Osteocyte (in vitro differentiated cells): ENCODE measurements at regions not wholly inside any gene's neighbourhood (a gene's known extent, or its start where the extent isn't known, plus 50 kb on each side); places are given as distances from the start of the nearest gene placed in this dataset.

ENCODE experiments used
- DNase-seq: peaks from one replicate; pipeline ENCODE4 v3.0.0; 2021; ENCODE audit warnings: mixed read lengths; ENCODE audit not compliant: unreplicated experiment; ENCODE audit errors: extremely low spot score
- H3K27ac Mint-ChIP-seq: one replicate; pipeline ENCODE4 v1.8.0; 2021; ENCODE audit warnings: mild to moderate bottlenecking, mixed read lengths; ENCODE audit not compliant: unreplicated experiment
- H3K27me3 Mint-ChIP-seq: one replicate; pipeline ENCODE4 v1.8.0; 2021; ENCODE audit warnings: mixed read lengths; ENCODE audit not compliant: unreplicated experiment
- H3K36me3 Mint-ChIP-seq: one replicate; pipeline ENCODE4 v1.8.0; 2021; ENCODE audit warnings: mixed read lengths; ENCODE audit not compliant: unreplicated experiment
- H3K4me1 Mint-ChIP-seq: one replicate; pipeline ENCODE4 v1.8.0; 2021; ENCODE audit warnings: mixed read lengths; ENCODE audit not compliant: unreplicated experiment
- H3K4me3 Mint-ChIP-seq: one replicate; pipeline ENCODE4 v1.8.0; 2021; ENCODE audit warnings: mild to moderate bottlenecking, moderate library complexity, mixed read lengths; ENCODE audit not compliant: unreplicated experiment
- H3K9me3 Mint-ChIP-seq: one replicate; pipeline ENCODE4 v1.8.0; 2021; ENCODE audit warnings: mixed read lengths; ENCODE audit not compliant: unreplicated experiment
- CTCF ChIP-seq: fragments of 200-600 bp; sonication (generic); IDR thresholded peaks from 2 replicates; pipeline ENCODE4 v1.5.0; 2021; ENCODE audit warnings: antibody characterized with exemption, mild to moderate bottlenecking, moderate library complexity

- no peak overlapping the region for H3K4me3 Mint-ChIP-seq
- H3K36me3 Mint-ChIP-seq, result peaks cover 6% of the 10 kb centered on the region
- no peak for TF ChIP-seq CTCF
- H3K27ac Mint-ChIP-seq, result no peak overlapping the region
- H3K27me3 Mint-ChIP-seq, result peaks cover 14% of the 10 kb centered on the region
- peaks cover 13% of the 10 kb centered on the region for H3K9me3 Mint-ChIP-seq
- no peaks in the 10 kb centered on the region for H3K4me1 Mint-ChIP-seq
- no peak for DNase-seq
Measured at GRCh38 chr4:73929278-73929677, 52.5 kb downstream of the PF4 start.

GRCh38 chr4:73923631-73923937 is 54.4 kb downstream of the CXCL1 start:
- H3K9me3 Mint-ChIP-seq, result peaks cover 13% of the 10 kb centered on the region
- no peak overlapping the region for H3K27ac Mint-ChIP-seq
- no peak for DNase-seq
- peaks cover 6% of the 10 kb centered on the region for H3K36me3 Mint-ChIP-seq
- TF ChIP-seq CTCF, result no peak
- H3K4me3 Mint-ChIP-seq, result no peak overlapping the region
- H3K4me1 Mint-ChIP-seq, result peaks cover 25% of the 10 kb centered on the region
- peaks cover 9% of the 10 kb centered on the region for H3K27me3 Mint-ChIP-seq

GRCh38 chr4:73922766-73923630 is 53.8 kb downstream of the CXCL1 start:
- H3K36me3 Mint-ChIP-seq, result peaks cover 6% of the 10 kb centered on the region
- H3K27ac Mint-ChIP-seq, result no peak overlapping the region
- TF ChIP-seq CTCF, result peak; percentile 73
- peaks cover 31% of the 10 kb centered on the region for H3K4me1 Mint-ChIP-seq
- DNase-seq, result no peak
- peaks cover 9% of the 10 kb centered on the region for H3K27me3 Mint-ChIP-seq
- no peak overlapping the region for H3K4me3 Mint-ChIP-seq
- peaks cover 13% of the 10 kb centered on the region for H3K9me3 Mint-ChIP-seq

GRCh38 chr4:73922317-73922716 is 53.1 kb downstream of the CXCL1 start:
- Mint-ChIP-seq H3K36me3 (peaks cover 6% of the 10 kb centered on the region), H3K9me3 (peaks cover 8% of the 10 kb centered on the region), H3K4me3 (no peak overlapping the region), H3K27ac (no peak overlapping the region), H3K4me1 (peaks cover 38% of the 10 kb centered on the region), H3K27me3 (peaks cover 9% of the 10 kb centered on the region)
- DNase-seq, result no peak
- TF ChIP-seq CTCF, result no peak
